SK-N-SH (cell line): ENCODE measurements at regions not wholly inside any gene's neighbourhood (a gene's known extent, or its start where the extent isn't known, plus 50 kb on each side); places are given as distances from the start of the nearest gene placed in this dataset.
"Not testable (repeated sequence)": the region's sequence is repeated elsewhere in the genome, so short reads cannot be mapped to it uniquely, and the experiment has no call there.

Experiments
- CTCF ChIA-PET: fragments of 300-600, 350-600 bp; formaldehyde crosslinking; extraction: SDS; loops from one replicate; lab custom pipeline; 2021; lab: Yijun Ruan, JAX
- POLR2A ChIA-PET: fragments of 350-600 bp; sonication (Branson Sonifier 250); formaldehyde crosslinking; extraction: SDS; loops from one replicate; lab custom pipeline; 2020; ENCODE audit warnings: antibody characterized with exemption, inconsistent platforms; lab: Yijun Ruan, JAX
- DNase-seq: peaks from one replicate; pipeline ENCODE4 v3.0.0; 2012
- H2AFZ ChIP-seq: fragments of 200-600 bp; sonication (generic); 2 replicates; pipeline ENCODE4 v1.8.1; 2016; ENCODE audit warnings: antibody characterized with exemption, mild to moderate bottlenecking, low read depth
- H3F3A ChIP-seq: fragments of 200-600 bp; sonication (generic); replicated peaks from 2 replicates; pipeline ENCODE3; 2016; ENCODE audit warnings: antibody characterized with exemption, mild to moderate bottlenecking; ENCODE audit not compliant: insufficient read depth
- H3K27ac ChIP-seq, 2 experiments: fragments of 200-500 bp in 1 of 2; fragments of 200-600 bp in 1 of 2; sonication (Bioruptor generic) in 1 of 2; sonication (generic), shearing (Covaris generic) in 1 of 2; 2 replicates each; pipeline versions ENCODE4 v1.5.1 to v1.6.1; 2014 to 2016; ENCODE audit warnings: low read depth in 2 of 2, inconsistent platforms in 1 of 2, low read length in 1 of 2, mild to moderate bottlenecking in 1 of 2, mixed read lengths in 1 of 2
- H3K27me3 ChIP-seq: fragments of 200-600 bp; sonication (generic), shearing (Covaris generic); 2 replicates; pipeline ENCODE4 v1.6.1; 2016; ENCODE audit warnings: mixed run types; ENCODE audit not compliant: insufficient read depth
- H3K36me3 ChIP-seq, 2 experiments: fragments of 200-500 bp in 1 of 2; fragments of 200-600 bp in 1 of 2; sonication (Bioruptor generic) in 1 of 2; sonication (generic) in 1 of 2; replicated peaks in 1 of 2; 2 replicates each; pipeline versions ENCODE3 to v1.5.1; 2014 to 2016; ENCODE audit warnings: low read length in 1 of 2, mild to moderate bottlenecking in 1 of 2; ENCODE audit not compliant: insufficient read depth in 2 of 2, control insufficient read depth in 1 of 2
- H3K4me1 ChIP-seq, 2 experiments: fragments of 200-500 bp in 1 of 2; fragments of 200-600 bp in 1 of 2; sonication (Bioruptor generic) in 1 of 2; sonication (generic), shearing (Covaris generic) in 1 of 2; 2 replicates each; pipeline versions ENCODE4 v1.5.1 to v1.6.1; 2014 to 2016; ENCODE audit warnings: low read depth in 1 of 2, low read length in 1 of 2, mixed run types in 1 of 2; ENCODE audit not compliant: insufficient read depth in 2 of 2, control insufficient read depth in 1 of 2
- H3K4me2 ChIP-seq: fragments of 200-600 bp; sonication (generic), shearing (Covaris generic); 2 replicates; pipeline ENCODE4 v1.6.1; 2017; ENCODE audit warnings: mixed run types
- H3K4me3 ChIP-seq, 2 experiments: fragments of 200-500 bp in 1 of 2; fragments of 200-600 bp in 1 of 2; sonication (Bioruptor generic) in 1 of 2; sonication (generic), shearing (Covaris generic) in 1 of 2; 2 replicates each; pipeline versions ENCODE4 v1.5.1 to v1.8.1; 2014 to 2016; ENCODE audit warnings: low read depth in 2 of 2, inconsistent platforms in 1 of 2, low read length in 1 of 2, mild to moderate bottlenecking in 1 of 2, mixed read lengths in 1 of 2, moderate library complexity in 1 of 2
- H3K79me2 ChIP-seq: fragments of 200-600 bp; sonication (generic); 2 replicates; pipeline ENCODE4 v1.8.1; 2017; ENCODE audit warnings: mild to moderate bottlenecking; ENCODE audit not compliant: insufficient read depth
- H3K9ac ChIP-seq: fragments of 200-600 bp; sonication (generic); 2 replicates; pipeline ENCODE4 v1.6.1; 2017; ENCODE audit warnings: mixed run types
- H3K9me2 ChIP-seq: fragments of 200-600 bp; sonication (generic); 2 replicates; pipeline ENCODE4 v1.6.1; 2017; ENCODE audit warnings: mixed run types
- H3K9me3 ChIP-seq: fragments of 200-600 bp; sonication (generic); 2 replicates; pipeline ENCODE4 v1.6.1; 2017; ENCODE audit warnings: mixed run types, mild to moderate bottlenecking, moderate library complexity
- H4K20me1 ChIP-seq: fragments of 200-600 bp; sonication (generic); 2 replicates; pipeline ENCODE4 v1.6.1; 2017; ENCODE audit warnings: mild to moderate bottlenecking, mixed run types; ENCODE audit not compliant: insufficient read depth
- ELF1 ChIP-seq: IDR thresholded peaks from 2 replicates; pipeline ENCODE4 v1.4.0; 2012
- EP300 ChIP-seq, 2 experiments: IDR thresholded peaks; 2 replicates each; pipeline versions ENCODE4 v1.4.0 to v1.6.1; 2012; ENCODE audit warnings: borderline replicate concordance in 1 of 2, low read depth in 1 of 2, low read length in 1 of 2
- EZH2phosphoT487 ChIP-seq: fragments of 200-600 bp; sonication (generic); IDR thresholded peaks from 2 replicates; pipeline ENCODE4 v1.6.1; 2017; ENCODE audit warnings: low read depth, mixed run types, mild to moderate bottlenecking, antibody characterized with exemption, moderate library complexity, borderline replicate concordance
- FOSL2 ChIP-seq: IDR thresholded peaks from 2 replicates; pipeline ENCODE4 v1.4.0; 2012; ENCODE audit warnings: low read depth, mild to moderate bottlenecking, moderate library complexity, borderline replicate concordance
- FOXJ3 ChIP-seq: sonication (generic); formaldehyde crosslinking; IDR thresholded peaks from 2 replicates; pipeline ENCODE4 v1.5.1; 2020; ENCODE audit warnings: mild to moderate bottlenecking, missing genetic modification reagents
- FOXM1 ChIP-seq: IDR thresholded peaks from 2 replicates; pipeline ENCODE4 v1.4.0; 2012; ENCODE audit warnings: low read depth, mild to moderate bottlenecking
- GABPA ChIP-seq: IDR thresholded peaks from 2 replicates; pipeline ENCODE4 v1.4.0; 2012; ENCODE audit warnings: low read depth, mild to moderate bottlenecking
- JUND ChIP-seq: IDR thresholded peaks from 2 replicates; pipeline ENCODE4 v1.4.0; 2012
- MAX ChIP-seq: IDR thresholded peaks from 2 replicates; pipeline ENCODE4 v1.4.0; 2012; ENCODE audit warnings: low read depth
- MEF2A ChIP-seq: IDR thresholded peaks from 2 replicates; pipeline ENCODE4 v1.4.0; 2012; ENCODE audit warnings: low read depth, borderline replicate concordance
- MXI1 ChIP-seq: IDR thresholded peaks from 2 replicates; pipeline ENCODE4 v1.6.1; 2012; ENCODE audit warnings: mild to moderate bottlenecking, low read depth, low read length, improper control_type of control experiment
- RAD21 ChIP-seq: IDR thresholded peaks from 2 replicates; pipeline ENCODE4 v1.6.1; 2012; ENCODE audit warnings: mild to moderate bottlenecking, low read length
- RXRA ChIP-seq: IDR thresholded peaks from 2 replicates; pipeline ENCODE4 v1.4.0; 2012; ENCODE audit warnings: low read depth, mild to moderate bottlenecking, borderline replicate concordance
- SIN3A ChIP-seq: IDR thresholded peaks from 2 replicates; pipeline ENCODE4 v1.6.1; 2012; ENCODE audit warnings: low read depth, mild to moderate bottlenecking, low read length, moderate library complexity, borderline replicate concordance
- TAF1 ChIP-seq: IDR thresholded peaks from 2 replicates; pipeline ENCODE4 v1.6.1; 2012; ENCODE audit warnings: low read depth, mild to moderate bottlenecking, low read length, moderate library complexity, borderline replicate concordance
- TCF12 ChIP-seq: IDR thresholded peaks from 2 replicates; pipeline ENCODE4 v1.4.0; 2012
- YY1 ChIP-seq: IDR thresholded peaks from 2 replicates; pipeline ENCODE4 v1.4.0; 2012; ENCODE audit warnings: low read depth, mild to moderate bottlenecking
- ZBTB33 ChIP-seq: IDR thresholded peaks from 2 replicates; pipeline ENCODE4 v1.4.0; 2012; ENCODE audit warnings: low read depth, borderline replicate concordance
- WGBS: methylation state at CpG from one replicate; pipeline ENCODE4 v1.1.6; 2017; ENCODE audit warnings: low lambda C conversion rate; 5-methylcytosine and 5-hydroxymethylcytosine counted together
- TF ChIP-seq, protein P1 (sequence below): IDR thresholded peaks from 2 replicates; pipeline ENCODE4 v1.4.0; 2012; ENCODE audit warnings: low read depth, borderline replicate concordance
- TF ChIP-seq, protein P2 (sequence below): fragments of 150-350 bp; IDR thresholded peaks from 2 replicates; pipeline ENCODE4 v1.6.1; 2016; ENCODE audit warnings: mild to moderate bottlenecking, low read depth, low read length
- TF ChIP-seq, protein P3 (sequence below): IDR thresholded peaks from 2 replicates; pipeline ENCODE4; 2012

GRCh38 chr1:94755675-94756074 is 64.5 kb upstream of the SLC44A3 start (continued):
- TF ChIP-seq, protein P1, sequence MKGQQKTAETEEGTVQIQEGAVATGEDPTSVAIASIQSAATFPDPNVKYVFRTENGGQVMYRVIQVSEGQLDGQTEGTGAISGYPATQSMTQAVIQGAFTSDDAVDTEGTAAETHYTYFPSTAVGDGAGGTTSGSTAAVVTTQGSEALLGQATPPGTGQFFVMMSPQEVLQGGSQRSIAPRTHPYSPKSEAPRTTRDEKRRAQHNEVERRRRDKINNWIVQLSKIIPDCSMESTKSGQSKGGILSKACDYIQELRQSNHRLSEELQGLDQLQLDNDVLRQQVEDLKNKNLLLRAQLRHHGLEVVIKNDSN: peak; percentile 89
- TF ChIP-seq SIN3A: peak; percentile 43; the same call in 1 of the 2 replicates
- TF ChIP-seq GABPA: no peak; the same call in 1 of the 2 replicates
- TF ChIP-seq TCF12: peak; percentile 98
- peak; percentile 63 for TF ChIP-seq MXI1
- TF ChIP-seq MEF2A: no peak
- TF ChIP-seq RAD21: peak; percentile 46
- no peak; the same call in 1 of the 2 replicates for TF ChIP-seq ZBTB33
- TF ChIP-seq TAF1: peak; percentile 45; the same call in 1 of the 2 replicates
- TF ChIP-seq FOXJ3: peak; percentile 26; the same call in 1 of the 2 replicates
- TF ChIP-seq, protein P2, sequence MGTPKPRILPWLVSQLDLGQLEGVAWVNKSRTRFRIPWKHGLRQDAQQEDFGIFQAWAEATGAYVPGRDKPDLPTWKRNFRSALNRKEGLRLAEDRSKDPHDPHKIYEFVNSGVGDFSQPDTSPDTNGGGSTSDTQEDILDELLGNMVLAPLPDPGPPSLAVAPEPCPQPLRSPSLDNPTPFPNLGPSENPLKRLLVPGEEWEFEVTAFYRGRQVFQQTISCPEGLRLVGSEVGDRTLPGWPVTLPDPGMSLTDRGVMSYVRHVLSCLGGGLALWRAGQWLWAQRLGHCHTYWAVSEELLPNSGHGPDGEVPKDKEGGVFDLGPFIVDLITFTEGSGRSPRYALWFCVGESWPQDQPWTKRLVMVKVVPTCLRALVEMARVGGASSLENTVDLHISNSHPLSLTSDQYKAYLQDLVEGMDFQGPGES: no peak
- TF ChIP-seq JUND: peak; percentile 54
- TF ChIP-seq EP300 (IDR thresholded peaks at IDR 0.05; ENCODE audit: borderline replicate concordance in 1 of 2, low read depth in 1 of 2, low read length in 1 of 2): peak; percentile 80 to 89
- peak; percentile 54; the same call in 1 of the 2 replicates for TF ChIP-seq FOSL2
- TF ChIP-seq ELF1: peak; percentile 52; the same call in 1 of the 2 replicates
- peak; percentile 42; the same call in 1 of the 2 replicates for TF ChIP-seq RXRA
- TF ChIP-seq YY1: peak; percentile 44; the same call in 1 of the 2 replicates
- peak; percentile 93 for TF ChIP-seq MAX
- no peak for TF ChIP-seq EZH2phosphoT487
- TF ChIP-seq, protein P3, sequence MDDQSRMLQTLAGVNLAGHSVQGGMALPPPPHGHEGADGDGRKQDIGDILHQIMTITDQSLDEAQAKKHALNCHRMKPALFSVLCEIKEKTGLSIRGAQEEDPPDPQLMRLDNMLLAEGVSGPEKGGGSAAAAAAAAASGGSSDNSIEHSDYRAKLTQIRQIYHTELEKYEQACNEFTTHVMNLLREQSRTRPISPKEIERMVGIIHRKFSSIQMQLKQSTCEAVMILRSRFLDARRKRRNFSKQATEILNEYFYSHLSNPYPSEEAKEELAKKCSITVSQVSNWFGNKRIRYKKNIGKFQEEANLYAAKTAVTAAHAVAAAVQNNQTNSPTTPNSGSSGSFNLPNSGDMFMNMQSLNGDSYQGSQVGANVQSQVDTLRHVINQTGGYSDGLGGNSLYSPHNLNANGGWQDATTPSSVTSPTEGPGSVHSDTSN: peak; percentile 53; the same call in 1 of the 2 replicates
- no peak for TF ChIP-seq FOXM1

DNA sequence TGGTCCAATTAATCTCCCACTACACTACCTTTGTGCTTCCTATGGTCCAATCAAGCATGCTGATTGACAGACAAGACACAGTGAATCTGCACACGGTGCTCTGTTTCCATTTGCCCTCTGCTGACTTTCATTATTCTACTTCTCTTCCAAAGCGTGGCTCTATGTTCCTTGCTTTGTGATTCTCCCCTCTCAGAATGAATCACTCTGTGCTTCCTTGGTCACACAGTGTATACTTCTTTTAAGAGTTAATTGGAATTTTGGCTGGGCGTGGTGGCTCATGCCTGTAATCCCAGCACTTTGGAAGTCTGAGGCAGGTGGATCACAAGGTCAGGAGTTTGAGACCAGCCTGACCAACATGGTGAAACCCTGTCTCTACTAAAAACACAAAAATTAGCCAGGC is 65.1 kb upstream of the SLC44A3 start:
- H3K36me3 ChIP-seq, H2AFZ ChIP-seq, CTCF ChIA-PET, H4K20me1 ChIP-seq, H3K4me2 ChIP-seq, H3K79me2 ChIP-seq, H3K9me2 ChIP-seq, H3K9ac ChIP-seq, H3F3A ChIP-seq, H3K27me3 ChIP-seq, H3K4me3 ChIP-seq, H3K9me3 ChIP-seq, DNase-seq: not testable (repeated sequence)
- 100% methylated on average over 3 of the region's 3 CpGs for WGBS
- POLR2A ChIA-PET: interaction anchor here (1.1 kb wide), 1 partner anchor 318 kb away, joined by 4 read pairs; the partner anchor contains the start of gene ALG14
- peak overlapping the region; percentile 65 to 89; a peak in 3 of 4 replicates for H3K27ac ChIP-seq
- H3K4me1 ChIP-seq: peaks cover 0 to 36% of the 10 kb centered on the region in 2 experiments; a peak in 2 of 4 replicates
